ENCODE measurements at regions not wholly inside any gene's neighbourhood (a gene's known extent, or its start where the extent isn't known, plus 50 kb on each side); places are given as distances from the start of the nearest gene placed in this dataset.

GRCh38 chr10:131531265-131532190 is 220.0 kb upstream of the TCERG1L start:
- Histone ChIP-seq H3K27me3 (ENCODE audit: control insufficient read depth, insufficient read depth, low read length) (no peaks in the 10 kb centered on the region), H3K9me3 (ENCODE audit: control insufficient read depth, insufficient read depth, low read length) (peaks cover 67% of the 10 kb centered on the region), H3K4me3 (ENCODE audit: low read depth, low read length) (no peak overlapping the region), H3K27ac (ENCODE audit: low read depth, low read length) (no peak overlapping the region)
- ChIA-PET CTCF (no interaction called here), POLR2A (no interaction called here)
- TF ChIP-seq CTCF (IDR thresholded peaks at IDR 0.05; ENCODE audit: low read depth, low read length), result no peak
- DNase-seq (ENCODE audit: low read depth, low spot score), result no peak

DNA sequence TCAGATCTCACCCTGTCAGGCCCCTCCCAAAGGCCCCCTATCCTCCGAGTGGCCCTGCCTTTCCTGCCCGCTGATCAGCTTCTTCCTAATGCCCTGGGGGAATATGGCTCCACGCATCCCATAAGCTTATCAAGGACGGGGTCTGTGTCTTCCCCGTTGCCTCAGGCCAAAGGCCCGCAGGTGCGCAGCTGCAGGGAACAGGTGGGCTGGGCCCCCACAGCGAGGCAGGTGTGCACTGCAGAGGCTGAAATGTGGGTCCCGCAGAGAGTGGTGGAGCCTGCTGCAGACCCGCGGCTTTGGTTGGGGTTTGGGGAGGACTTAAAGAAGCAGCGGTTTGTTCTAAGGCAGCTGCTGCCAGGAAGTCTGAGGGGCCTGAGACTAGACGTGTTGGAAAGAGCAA is 220.8 kb upstream of the TCERG1L start:
- DNase-seq (ENCODE audit: low read depth, low spot score), result no peak
- Histone ChIP-seq H3K27ac (ENCODE audit: low read depth, low read length) (no peak overlapping the region), H3K9me3 (ENCODE audit: control insufficient read depth, insufficient read depth, low read length) (peaks cover 67% of the 10 kb centered on the region), H3K27me3 (ENCODE audit: control insufficient read depth, insufficient read depth, low read length) (no peaks in the 10 kb centered on the region), H3K4me3 (ENCODE audit: low read depth, low read length) (no peak overlapping the region)
- no peak for TF ChIP-seq CTCF (IDR thresholded peaks at IDR 0.05; ENCODE audit: low read depth, low read length)
- ChIA-PET POLR2A (no interaction called here), CTCF (no interaction called here)

GRCh38 chr10:131532745-131533341 is 221.3 kb upstream of the TCERG1L start:
- no peak for DNase-seq (ENCODE audit: low read depth, low spot score)
- no peak for TF ChIP-seq CTCF (IDR thresholded peaks at IDR 0.05; ENCODE audit: low read depth, low read length)
- Histone ChIP-seq H3K27ac (ENCODE audit: low read depth, low read length) (no peak overlapping the region), H3K4me3 (ENCODE audit: low read depth, low read length) (no peak overlapping the region), H3K9me3 (ENCODE audit: control insufficient read depth, insufficient read depth, low read length) (peaks cover 66% of the 10 kb centered on the region), H3K27me3 (ENCODE audit: control insufficient read depth, insufficient read depth, low read length) (no peaks in the 10 kb centered on the region)
- ChIA-PET CTCF (no interaction called here), POLR2A (no interaction called here)

GRCh38 chr10:131533846-131534526 is 222.5 kb upstream of the TCERG1L start:
- POLR2A ChIA-PET, result no interaction called here
- no peak for TF ChIP-seq CTCF (IDR thresholded peaks at IDR 0.05; ENCODE audit: low read depth, low read length)

GRCh38 chr10:131534836-131535235 is 223.3 kb upstream of the TCERG1L start:
- H3K4me3 ChIP-seq (ENCODE audit: low read depth, low read length), result no peak overlapping the region
- H3K9me3 ChIP-seq (ENCODE audit: control insufficient read depth, insufficient read depth, low read length), result peaks cover 55% of the 10 kb centered on the region
- H3K27ac ChIP-seq (ENCODE audit: low read depth, low read length), result no peak overlapping the region
- no peaks in the 10 kb centered on the region for H3K27me3 ChIP-seq (ENCODE audit: control insufficient read depth, insufficient read depth, low read length)
- CTCF ChIA-PET, result no interaction called here
- no peak for TF ChIP-seq CTCF (IDR thresholded peaks at IDR 0.05; ENCODE audit: low read depth, low read length)
- POLR2A ChIA-PET, result no interaction called here
- DNase-seq (ENCODE audit: low read depth, low spot score), result no peak

More at GRCh38 chr10:131533846-131534526, 222.5 kb upstream of the TCERG1L start:
- peaks cover 55% of the 10 kb centered on the region for H3K9me3 ChIP-seq (ENCODE audit: control insufficient read depth, insufficient read depth, low read length)
- CTCF ChIA-PET, result no interaction called here
- no peaks in the 10 kb centered on the region for H3K27me3 ChIP-seq (ENCODE audit: control insufficient read depth, insufficient read depth, low read length)
- no peak overlapping the region for H3K27ac ChIP-seq (ENCODE audit: low read depth, low read length)
- H3K4me3 ChIP-seq (ENCODE audit: low read depth, low read length), result no peak overlapping the region
- no peak for DNase-seq (ENCODE audit: low read depth, low spot score)
